ENCODE measurements at regions not wholly inside any gene's neighbourhood (a gene's known extent, or its start where the extent isn't known, plus 50 kb on each side); places are given as distances from the start of the nearest gene placed in this dataset.

DNA sequence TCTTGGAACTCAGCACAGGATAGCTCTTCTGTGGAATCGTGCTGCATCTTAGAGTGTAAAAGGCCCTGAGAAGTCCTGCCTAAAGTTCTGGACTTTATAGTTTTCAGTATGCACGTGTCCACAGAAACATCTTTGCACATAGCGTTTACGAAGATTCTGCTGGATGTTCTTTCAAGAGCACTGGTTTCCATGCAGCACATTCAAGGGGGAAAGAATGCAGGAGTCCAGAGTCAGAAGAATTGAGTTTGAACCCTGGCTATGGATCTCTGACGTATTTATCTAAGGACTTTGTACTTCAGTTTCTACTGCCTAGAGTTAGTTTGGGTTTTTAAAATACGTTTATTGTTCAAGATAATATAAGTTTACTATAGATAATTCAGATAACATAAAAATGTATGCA, 282.8 kb upstream of the ZMIZ1 start:
- no peak for DNase-seq (ENCODE audit: low read depth in 2 of 2)

GRCh38 chr10:78787125-78787524, 281.6 kb upstream of the ZMIZ1 start:
- no peak for DNase-seq (ENCODE audit: low read depth in 2 of 2)

- no peak for DNase-seq (ENCODE audit: low read depth in 2 of 2)
Observed at GRCh38 chr10:78794736-78795455, 273.9 kb upstream of the ZMIZ1 start.

- DNase-seq (ENCODE audit: low read depth in 2 of 2): no peak
Observed at GRCh38 chr10:78798976-78799730, 269.6 kb upstream of the ZMIZ1 start.

GRCh38 chr10:78800006-78800405, 268.8 kb upstream of the ZMIZ1 start:
- DNase-seq (ENCODE audit: low read depth in 2 of 2): no peak

DNA sequence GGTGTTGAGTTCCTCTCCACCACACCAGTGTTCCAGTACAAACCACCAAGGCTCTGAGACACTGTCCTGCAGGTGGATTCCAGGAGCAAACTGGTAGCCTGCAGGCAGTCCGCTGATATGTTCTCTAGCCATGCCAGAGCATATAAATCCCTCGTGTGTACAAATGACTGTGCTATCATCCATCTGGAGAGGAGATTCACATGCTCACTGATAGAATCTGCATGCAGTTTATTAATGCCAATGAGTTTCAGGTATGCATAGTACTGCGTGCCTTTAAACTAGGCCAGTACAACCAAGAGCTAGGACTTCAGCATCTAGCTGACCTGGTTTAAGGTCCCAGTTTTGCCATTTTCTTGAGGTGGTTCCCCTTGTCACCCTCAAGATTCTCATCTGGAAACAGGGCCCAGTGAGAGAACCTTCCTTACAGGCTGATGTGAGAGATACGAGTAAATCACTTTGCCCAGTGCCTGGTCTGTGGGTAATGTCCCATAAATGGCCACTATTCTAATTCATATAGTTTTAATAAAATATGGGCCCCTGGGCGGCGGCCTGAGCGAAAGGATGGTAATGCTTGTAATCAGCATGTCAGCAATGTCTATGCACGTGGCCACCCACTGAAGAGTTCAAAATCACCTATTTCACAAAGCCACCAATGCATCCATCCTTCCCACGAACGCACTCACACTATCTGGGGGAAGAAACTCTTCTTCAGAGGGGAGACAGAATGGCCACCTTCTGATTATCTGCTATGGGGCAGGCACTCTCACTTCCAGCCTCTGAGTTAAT, 268.0 kb upstream of the ZMIZ1 start:
- no peak for DNase-seq (ENCODE audit: low read depth in 2 of 2)

DNA sequence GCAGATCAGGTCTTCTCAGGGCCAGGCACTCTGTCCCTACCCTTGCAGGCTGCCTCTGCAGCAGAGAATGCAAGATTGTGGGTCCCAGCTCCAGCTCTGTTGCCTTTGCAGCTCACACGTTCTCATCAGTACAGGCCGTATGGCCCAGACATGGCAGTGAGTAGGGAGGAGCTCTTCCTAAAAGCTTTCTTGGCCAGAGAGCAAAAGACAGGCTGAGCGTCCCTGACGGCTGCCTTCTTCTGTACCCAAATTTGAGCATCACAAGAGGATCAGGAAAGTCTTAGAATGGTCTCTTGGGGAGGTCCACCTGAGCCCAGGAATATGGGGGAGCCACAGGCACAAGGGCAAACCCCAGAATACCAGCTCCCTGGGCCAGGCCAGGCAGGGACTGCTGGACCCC, 266.3 kb upstream of the ZMIZ1 start:
- DNase-seq (ENCODE audit: low read depth in 2 of 2): no peak

DNA sequence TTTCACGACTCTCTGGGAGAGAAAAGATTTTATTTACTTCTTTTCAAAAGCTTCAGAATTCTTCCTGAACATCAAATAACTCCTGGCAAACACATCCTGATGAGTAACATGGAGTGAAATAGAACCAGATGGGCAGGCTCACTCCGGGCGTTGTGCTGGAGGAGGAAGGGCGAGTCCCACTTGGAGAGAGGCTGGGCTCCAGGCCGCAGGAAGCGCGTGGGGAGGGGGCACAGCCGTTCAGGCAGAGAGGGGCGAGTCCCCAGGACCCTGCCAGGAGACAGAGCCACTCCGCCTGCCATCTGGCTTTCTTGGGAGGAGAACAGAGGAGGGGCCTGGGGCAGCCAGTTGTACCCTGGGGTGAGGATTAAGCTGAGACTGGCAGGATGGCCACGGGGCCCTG, 265.9 kb upstream of the ZMIZ1 start:
- DNase-seq (ENCODE audit: low read depth in 2 of 2): no peak

DNA sequence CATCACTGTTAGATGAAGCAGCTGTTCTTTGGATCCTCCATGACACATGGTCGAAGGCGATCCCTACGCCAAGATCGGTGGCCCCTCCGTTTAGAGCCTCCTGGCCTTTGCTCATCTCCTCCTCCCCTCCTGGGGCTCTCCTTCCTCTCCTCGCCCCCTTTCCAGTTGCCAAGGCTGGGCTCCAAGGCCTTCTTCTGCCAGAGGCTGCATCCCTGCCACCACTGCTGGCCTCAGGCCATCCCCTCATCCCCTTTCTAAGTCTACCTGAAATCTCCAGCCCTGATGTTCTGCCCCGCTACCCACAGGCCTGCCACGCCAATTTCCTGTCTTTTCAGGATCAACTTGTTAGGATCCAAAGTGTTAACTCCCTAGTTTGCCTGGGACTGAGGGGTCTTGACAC, 265.1 kb upstream of the ZMIZ1 start:
- DNase-seq (ENCODE audit: low read depth in 2 of 2): no peak

- DNase-seq (ENCODE audit: low read depth in 2 of 2): no peak
Observed at GRCh38 chr10:78804411-78805032, 264.2 kb upstream of the ZMIZ1 start.

DNA sequence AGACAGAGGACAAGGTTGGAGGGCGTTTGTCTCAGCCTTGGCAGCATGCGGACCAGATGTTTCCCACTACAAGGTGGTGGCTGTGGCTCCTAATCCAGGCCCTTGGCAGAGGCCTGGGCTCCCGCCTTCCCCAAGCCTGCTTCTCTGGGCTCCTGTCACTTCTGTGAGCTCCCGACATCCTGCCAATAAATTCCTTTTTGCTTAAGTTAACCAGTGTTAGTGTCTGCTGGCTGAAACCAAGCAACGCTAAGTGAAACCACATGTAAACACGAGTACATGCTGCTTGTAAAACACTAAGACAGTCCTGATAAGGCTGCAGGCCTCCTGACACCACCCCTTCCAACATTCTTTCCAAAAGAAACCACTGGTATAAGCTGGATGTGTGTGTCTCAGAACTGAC, 263.6 kb upstream of the ZMIZ1 start:
- no peak for DNase-seq (ENCODE audit: low read depth in 2 of 2)

DNA sequence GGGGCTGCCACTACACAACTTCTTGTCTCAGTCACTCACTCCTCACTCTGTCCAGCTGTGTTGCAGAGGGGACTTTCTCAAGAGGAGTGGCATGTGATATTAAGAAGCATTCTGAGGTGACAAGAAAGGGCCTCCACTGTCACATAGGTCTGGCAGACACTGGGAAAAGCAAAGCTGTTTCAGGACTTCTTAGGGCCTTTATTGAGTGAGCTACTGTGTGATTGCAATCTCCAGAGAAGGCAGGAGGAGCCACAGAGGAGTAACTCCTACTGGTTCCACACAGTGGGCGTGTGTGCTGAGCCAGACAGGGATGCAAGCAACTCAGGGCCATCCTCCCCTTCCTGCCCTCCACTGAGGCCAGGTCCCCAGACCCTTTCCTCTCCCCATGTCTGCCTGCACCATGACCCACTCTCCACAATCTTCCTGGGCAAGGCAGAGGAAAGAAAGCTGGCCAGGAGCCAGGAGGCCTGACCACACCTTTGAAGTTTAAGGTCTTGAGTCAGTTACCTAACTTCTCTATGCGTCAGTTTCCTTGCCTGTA, 262.0 kb upstream of the ZMIZ1 start:
- no peak for DNase-seq (ENCODE audit: low read depth in 2 of 2)

- DNase-seq (ENCODE audit: low read depth in 2 of 2): no peak
Observed at GRCh38 chr10:78807504-78808203, 261.1 kb upstream of the ZMIZ1 start.

DNA sequence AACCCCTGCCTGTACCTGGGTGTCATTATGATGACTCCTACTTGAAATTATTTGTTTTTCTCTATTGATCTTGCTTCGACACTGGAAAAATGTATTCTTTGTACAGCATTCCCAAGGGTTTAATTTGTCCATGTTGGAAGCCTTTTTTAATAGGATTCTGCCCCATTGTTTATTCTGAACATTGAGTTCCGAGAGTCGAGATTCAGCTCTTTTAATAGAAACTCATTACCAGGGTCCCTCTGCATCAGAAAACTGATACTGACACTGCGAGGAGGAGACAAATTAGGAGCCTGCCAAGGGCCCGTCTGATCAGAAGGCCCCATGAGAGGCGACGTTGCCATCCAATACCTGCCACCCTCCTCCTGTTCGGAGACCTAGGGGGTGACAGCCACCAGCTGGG, 260.5 kb upstream of the ZMIZ1 start:
- DNase-seq (ENCODE audit: low read depth in 2 of 2): no peak

DNA sequence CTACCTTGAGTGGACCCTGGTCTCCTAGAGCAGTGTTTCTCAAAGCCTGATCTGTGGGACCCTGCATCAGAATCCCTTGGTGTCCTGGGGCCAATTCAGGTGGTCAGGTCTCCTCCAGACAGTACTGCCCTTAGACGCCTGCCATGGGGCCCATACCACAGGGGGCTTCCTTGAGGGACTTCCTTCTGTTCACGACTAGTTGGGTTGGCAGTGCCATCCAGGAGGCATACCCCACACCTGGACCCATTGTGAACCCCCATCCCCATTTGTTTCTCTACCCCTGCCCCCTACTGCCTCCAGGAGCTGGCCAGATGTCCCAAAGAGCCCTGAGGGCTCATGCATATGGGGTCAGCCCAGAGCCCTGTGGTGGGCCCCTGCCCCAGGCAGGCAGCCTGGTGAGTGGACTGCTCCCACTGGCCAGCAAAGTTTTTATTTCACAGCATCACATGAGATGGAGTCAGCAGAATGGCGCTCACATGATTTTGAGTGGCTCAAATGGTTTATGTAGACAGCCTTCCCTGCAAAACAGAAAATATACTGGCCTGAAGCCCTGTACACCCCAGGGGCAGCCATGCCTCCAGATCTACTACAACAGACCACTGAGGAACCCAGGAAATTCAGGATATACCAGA, 259.9 kb upstream of the ZMIZ1 start:
- no peak for DNase-seq (ENCODE audit: low read depth in 2 of 2)

- DNase-seq (ENCODE audit: low read depth in 2 of 2): no peak
Observed at GRCh38 chr10:78811174-78811573, 257.6 kb upstream of the ZMIZ1 start.

- no peak for DNase-seq (ENCODE audit: low read depth in 2 of 2)
Observed at GRCh38 chr10:78812571-78813318, 256.0 kb upstream of the ZMIZ1 start.

- no peak for DNase-seq (ENCODE audit: low read depth in 2 of 2)
Observed at GRCh38 chr10:78813526-78813925, 255.2 kb upstream of the ZMIZ1 start.

GRCh38 chr10:78813998-78814399, 254.8 kb upstream of the ZMIZ1 start:
- no peak for DNase-seq (ENCODE audit: low read depth in 2 of 2)

DNA sequence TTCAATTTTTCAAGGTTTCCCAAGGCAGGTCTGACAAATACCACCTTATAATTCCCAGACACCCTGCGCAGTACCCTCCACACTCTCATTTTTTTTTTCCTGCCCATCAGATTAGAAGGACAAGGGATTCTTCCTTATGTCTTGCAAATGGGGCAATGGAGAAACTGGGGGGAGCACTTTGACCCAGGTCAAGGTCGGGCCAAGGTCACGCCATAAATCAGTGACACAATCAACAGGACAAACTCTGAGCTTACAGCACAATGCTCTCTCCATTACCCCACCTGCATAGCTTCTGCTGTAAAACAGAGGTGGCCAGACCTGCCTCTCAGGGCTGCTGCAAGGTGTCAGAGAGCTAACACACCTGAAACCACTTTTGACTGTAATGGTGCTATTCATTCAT, 254.4 kb upstream of the ZMIZ1 start:
- DNase-seq (ENCODE audit: low read depth in 2 of 2): no peak

All from stimulated activated CD8-positive, alpha-beta memory T cell treated with anti-CD3 and anti-CD28 coated beads, Interleukin-7, amount 100 ng/mL, for 1 hour (primary cell).